ENCODE measurements at regions not wholly inside any gene's neighbourhood (a gene's known extent, or its start where the extent isn't known, plus 50 kb on each side); places are given as distances from the start of the nearest gene placed in this dataset.
A peak's percentile ranks its signal among the peaks of the same experiment; 100 is the strongest.

DNA sequence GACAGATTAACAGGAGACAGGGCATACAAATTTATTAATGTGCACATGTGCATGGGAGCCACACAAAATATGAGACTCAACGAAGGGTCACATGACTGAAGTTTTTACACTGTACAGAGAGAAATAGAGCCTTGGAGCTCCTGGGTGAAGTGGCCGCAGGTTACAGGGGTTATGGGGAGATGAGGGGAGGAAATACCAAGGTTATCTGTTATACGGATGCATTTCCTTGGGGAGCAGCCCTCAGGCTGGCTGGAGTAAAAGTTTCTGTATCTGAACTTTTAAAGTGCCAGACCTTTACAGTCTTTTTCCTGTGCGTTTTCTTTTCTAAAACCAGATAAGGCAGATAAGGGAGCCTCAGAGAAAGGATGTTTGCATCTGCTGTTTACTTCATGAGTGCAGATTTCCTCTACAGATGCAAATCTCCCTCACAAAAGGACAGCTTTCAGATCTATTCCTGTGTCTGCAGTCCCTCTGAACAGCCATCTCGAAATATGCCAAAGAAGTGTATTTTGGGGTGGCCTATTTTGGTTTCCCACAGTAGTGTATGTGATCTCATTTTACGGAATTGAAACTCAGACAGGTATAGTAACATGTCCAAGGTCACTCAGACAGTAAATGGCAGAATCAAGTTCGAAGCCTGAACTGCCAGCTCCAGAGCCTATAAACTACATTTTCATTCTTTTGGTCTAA is 139.3 kb upstream of the FBXL17 start:
- Histone ChIP-seq H3K27me3 (ENCODE audit: insufficient read depth) (no peaks in the 10 kb centered on the region), H3K4me3 (0 out of 2 replicates have a peak overlapping the region, but pooled peaks have one; percentile 8), H3K27ac (ENCODE audit: low read depth) (no peak overlapping the region; the same call in 1 of the 2 replicates), H4K20me1 (replicated peaks; ENCODE audit: insufficient read depth) (no peaks in the 10 kb centered on the region), H3K79me2 (replicated peaks; ENCODE audit: insufficient read depth) (no peaks in the 10 kb centered on the region), H3K4me2 (peak overlapping the region; percentile 53), H2AFZ (peak overlapping the region; percentile 44; the same call in 1 of the 2 replicates), H3K36me3 (ENCODE audit: insufficient read depth) (no peaks in the 10 kb centered on the region), H3K9me2 (ENCODE audit: insufficient read depth) (no peaks in the 10 kb centered on the region), H3F3A (replicated peaks; ENCODE audit: low read depth) (no peaks in the 10 kb centered on the region), H3K4me1 (ENCODE audit: insufficient read depth) (peaks cover 16% of the 10 kb centered on the region)
- peak; percentile 61 for ATAC-seq
- Mint-ChIP-seq H3K27ac (0 out of 2 replicates have a peak overlapping the region, but pooled peaks have one; percentile 10), H3K36me3 (ENCODE audit: low read depth) (peaks cover 14% of the 10 kb centered on the region; the same call in 2 of the 3 replicates), H3K4me3 (no peak overlapping the region), H3K9me3 (peaks cover 13% of the 10 kb centered on the region), H3K4me1 (peaks cover 20% of the 10 kb centered on the region), H3K27me3 (ENCODE audit: insufficient read depth, low read depth, poor library complexity) (peaks cover 2% of the 10 kb centered on the region)
- peak; percentile 9 for DNase-seq (ENCODE audit: low spot score)
- TF ChIP-seq ZNF331 (CRISPR knock-in tag; IDR thresholded peaks at IDR 0.05; ENCODE audit: low read depth) (no peak), EZH2phosphoT487 (IDR thresholded peaks at IDR 0.05; ENCODE audit: unreplicated experiment) (no peak), EZH2 (IDR thresholded peaks at IDR 0.05; ENCODE audit: low read depth, unreplicated experiment) (no peak), POLR2AphosphoS5 (IDR thresholded peaks at IDR 0.05; ENCODE audit: low read depth) (no peak), CREB1 (CRISPR knock-in tag; IDR thresholded peaks at IDR 0.05; ENCODE audit: low read depth) (no peak), ZNF114 (CRISPR knock-in tag; IDR thresholded peaks at IDR 0.05) (no peak), NANOG (IDR thresholded peaks at IDR 0.05; ENCODE audit: borderline replicate concordance) (no peak), JUNB (IDR thresholded peaks at IDR 0.05; ENCODE audit: unreplicated experiment) (no peak)
- TF ChIP-seq, protein P1, sequence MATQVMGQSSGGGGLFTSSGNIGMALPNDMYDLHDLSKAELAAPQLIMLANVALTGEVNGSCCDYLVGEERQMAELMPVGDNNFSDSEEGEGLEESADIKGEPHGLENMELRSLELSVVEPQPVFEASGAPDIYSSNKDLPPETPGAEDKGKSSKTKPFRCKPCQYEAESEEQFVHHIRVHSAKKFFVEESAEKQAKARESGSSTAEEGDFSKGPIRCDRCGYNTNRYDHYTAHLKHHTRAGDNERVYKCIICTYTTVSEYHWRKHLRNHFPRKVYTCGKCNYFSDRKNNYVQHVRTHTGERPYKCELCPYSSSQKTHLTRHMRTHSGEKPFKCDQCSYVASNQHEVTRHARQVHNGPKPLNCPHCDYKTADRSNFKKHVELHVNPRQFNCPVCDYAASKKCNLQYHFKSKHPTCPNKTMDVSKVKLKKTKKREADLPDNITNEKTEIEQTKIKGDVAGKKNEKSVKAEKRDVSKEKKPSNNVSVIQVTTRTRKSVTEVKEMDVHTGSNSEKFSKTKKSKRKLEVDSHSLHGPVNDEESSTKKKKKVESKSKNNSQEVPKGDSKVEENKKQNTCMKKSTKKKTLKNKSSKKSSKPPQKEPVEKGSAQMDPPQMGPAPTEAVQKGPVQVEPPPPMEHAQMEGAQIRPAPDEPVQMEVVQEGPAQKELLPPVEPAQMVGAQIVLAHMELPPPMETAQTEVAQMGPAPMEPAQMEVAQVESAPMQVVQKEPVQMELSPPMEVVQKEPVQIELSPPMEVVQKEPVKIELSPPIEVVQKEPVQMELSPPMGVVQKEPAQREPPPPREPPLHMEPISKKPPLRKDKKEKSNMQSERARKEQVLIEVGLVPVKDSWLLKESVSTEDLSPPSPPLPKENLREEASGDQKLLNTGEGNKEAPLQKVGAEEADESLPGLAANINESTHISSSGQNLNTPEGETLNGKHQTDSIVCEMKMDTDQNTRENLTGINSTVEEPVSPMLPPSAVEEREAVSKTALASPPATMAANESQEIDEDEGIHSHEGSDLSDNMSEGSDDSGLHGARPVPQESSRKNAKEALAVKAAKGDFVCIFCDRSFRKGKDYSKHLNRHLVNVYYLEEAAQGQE (IDR thresholded peaks at IDR 0.05; ENCODE audit: unreplicated experiment) = no peak
- TF ChIP-seq, protein P2, sequence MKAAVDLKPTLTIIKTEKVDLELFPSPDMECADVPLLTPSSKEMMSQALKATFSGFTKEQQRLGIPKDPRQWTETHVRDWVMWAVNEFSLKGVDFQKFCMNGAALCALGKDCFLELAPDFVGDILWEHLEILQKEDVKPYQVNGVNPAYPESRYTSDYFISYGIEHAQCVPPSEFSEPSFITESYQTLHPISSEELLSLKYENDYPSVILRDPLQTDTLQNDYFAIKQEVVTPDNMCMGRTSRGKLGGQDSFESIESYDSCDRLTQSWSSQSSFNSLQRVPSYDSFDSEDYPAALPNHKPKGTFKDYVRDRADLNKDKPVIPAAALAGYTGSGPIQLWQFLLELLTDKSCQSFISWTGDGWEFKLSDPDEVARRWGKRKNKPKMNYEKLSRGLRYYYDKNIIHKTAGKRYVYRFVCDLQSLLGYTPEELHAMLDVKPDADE (IDR thresholded peaks at IDR 0.05) = no peak
- TF ChIP-seq, protein P3, sequence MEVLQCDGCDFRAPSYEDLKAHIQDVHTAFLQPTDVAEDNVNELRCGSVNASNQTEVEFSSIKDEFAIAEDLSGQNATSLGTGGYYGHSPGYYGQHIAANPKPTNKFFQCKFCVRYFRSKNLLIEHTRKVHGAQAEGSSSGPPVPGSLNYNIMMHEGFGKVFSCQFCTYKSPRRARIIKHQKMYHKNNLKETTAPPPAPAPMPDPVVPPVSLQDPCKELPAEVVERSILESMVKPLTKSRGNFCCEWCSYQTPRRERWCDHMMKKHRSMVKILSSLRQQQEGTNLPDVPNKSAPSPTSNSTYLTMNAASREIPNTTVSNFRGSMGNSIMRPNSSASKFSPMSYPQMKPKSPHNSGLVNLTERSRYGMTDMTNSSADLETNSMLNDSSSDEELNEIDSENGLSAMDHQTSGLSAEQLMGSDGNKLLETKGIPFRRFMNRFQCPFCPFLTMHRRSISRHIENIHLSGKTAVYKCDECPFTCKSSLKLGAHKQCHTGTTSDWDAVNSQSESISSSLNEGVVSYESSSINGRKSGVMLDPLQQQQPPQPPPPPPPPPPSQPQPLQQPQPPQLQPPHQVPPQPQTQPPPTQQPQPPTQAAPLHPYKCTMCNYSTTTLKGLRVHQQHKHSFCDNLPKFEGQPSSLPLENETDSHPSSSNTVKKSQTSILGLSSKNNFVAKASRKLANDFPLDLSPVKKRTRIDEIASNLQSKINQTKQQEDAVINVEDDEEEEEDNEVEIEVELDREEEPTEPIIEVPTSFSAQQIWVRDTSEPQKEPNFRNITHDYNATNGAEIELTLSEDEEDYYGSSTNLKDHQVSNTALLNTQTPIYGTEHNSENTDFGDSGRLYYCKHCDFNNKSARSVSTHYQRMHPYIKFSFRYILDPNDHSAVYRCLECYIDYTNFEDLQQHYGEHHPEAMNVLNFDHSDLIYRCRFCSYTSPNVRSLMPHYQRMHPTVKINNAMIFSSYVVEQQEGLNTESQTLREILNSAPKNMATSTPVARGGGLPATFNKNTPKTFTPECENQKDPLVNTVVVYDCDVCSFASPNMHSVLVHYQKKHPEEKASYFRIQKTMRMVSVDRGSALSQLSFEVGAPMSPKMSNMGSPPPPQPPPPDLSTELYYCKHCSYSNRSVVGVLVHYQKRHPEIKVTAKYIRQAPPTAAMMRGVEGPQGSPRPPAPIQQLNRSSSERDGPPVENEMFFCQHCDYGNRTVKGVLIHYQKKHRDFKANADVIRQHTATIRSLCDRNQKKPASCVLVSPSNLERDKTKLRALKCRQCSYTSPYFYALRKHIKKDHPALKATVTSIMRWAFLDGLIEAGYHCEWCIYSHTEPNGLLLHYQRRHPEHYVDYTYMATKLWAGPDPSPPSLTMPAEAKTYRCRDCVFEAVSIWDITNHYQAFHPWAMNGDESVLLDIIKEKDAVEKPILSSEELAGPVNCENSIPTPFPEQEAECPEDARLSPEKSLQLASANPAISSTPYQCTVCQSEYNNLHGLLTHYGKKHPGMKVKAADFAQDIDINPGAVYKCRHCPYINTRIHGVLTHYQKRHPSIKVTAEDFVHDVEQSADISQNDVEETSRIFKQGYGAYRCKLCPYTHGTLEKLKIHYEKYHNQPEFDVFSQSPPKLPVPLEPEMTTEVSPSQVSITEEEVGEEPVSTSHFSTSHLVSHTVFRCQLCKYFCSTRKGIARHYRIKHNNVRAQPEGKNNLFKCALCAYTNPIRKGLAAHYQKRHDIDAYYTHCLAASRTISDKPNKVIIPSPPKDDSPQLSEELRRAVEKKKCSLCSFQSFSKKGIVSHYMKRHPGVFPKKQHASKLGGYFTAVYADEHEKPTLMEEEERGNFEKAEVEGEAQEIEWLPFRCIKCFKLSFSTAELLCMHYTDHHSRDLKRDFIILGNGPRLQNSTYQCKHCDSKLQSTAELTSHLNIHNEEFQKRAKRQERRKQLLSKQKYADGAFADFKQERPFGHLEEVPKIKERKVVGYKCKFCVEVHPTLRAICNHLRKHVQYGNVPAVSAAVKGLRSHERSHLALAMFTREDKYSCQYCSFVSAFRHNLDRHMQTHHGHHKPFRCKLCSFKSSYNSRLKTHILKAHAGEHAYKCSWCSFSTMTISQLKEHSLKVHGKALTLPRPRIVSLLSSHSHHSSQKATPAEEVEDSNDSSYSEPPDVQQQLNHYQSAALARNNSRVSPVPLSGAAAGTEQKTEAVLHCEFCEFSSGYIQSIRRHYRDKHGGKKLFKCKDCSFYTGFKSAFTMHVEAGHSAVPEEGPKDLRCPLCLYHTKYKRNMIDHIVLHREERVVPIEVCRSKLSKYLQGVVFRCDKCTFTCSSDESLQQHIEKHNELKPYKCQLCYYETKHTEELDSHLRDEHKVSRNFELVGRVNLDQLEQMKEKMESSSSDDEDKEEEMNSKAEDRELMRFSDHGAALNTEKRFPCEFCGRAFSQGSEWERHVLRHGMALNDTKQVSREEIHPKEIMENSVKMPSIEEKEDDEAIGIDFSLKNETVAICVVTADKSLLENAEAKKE (CRISPR knock-in tag; IDR thresholded peaks at IDR 0.05) = no peak
- TF ChIP-seq, protein P4, sequence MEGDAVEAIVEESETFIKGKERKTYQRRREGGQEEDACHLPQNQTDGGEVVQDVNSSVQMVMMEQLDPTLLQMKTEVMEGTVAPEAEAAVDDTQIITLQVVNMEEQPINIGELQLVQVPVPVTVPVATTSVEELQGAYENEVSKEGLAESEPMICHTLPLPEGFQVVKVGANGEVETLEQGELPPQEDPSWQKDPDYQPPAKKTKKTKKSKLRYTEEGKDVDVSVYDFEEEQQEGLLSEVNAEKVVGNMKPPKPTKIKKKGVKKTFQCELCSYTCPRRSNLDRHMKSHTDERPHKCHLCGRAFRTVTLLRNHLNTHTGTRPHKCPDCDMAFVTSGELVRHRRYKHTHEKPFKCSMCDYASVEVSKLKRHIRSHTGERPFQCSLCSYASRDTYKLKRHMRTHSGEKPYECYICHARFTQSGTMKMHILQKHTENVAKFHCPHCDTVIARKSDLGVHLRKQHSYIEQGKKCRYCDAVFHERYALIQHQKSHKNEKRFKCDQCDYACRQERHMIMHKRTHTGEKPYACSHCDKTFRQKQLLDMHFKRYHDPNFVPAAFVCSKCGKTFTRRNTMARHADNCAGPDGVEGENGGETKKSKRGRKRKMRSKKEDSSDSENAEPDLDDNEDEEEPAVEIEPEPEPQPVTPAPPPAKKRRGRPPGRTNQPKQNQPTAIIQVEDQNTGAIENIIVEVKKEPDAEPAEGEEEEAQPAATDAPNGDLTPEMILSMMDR (conservative IDR thresholded peaks at IDR 0.05; ENCODE audit: low read depth in 2 of 2) = no peak

All from GM23338 (cell line).